HG03108 (cell line): ENCODE measurements at regions not wholly inside any gene's neighbourhood (a gene's known extent, or its start where the extent isn't known, plus 50 kb on each side); places are given as distances from the start of the nearest gene placed in this dataset.

Experiments
- ATAC-seq: cut with Tn5 transposase; IDR thresholded peaks from one replicate; pipeline ENCODE4 v1.9.1; 2021; ENCODE audit warnings: moderate library complexity; ENCODE audit not compliant: unreplicated experiment

GRCh38 chr7:89887489-89887888 is 266.8 kb upstream of the STEAP1 start:
- no peak for ATAC-seq

DNA sequence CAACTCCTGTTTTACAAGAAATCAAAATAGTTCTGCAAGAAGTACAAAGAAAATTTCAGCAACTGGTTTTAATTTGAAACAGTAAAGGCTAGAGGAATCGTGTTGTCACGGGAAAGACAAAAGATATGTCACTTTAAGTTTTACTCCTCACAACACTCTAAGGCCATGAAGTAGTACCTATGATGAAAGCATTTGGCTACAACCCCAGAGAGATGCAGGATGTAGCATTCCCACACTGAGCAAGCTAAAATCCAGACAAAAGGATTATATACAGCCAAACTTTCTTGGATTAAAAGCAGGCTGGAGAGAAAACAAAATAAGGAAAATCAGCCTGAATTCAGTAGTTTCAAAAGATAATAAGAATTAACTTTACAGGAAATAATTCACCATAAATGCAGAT is 245.5 kb upstream of the STEAP1 start:
- ATAC-seq = no peak

GRCh38 chr7:89914711-89915110 is 239.6 kb upstream of the STEAP1 start:
- no peak for ATAC-seq

- no peak for ATAC-seq
Measured at GRCh38 chr7:89926194-89926593, 228.1 kb upstream of the STEAP1 start.

DNA sequence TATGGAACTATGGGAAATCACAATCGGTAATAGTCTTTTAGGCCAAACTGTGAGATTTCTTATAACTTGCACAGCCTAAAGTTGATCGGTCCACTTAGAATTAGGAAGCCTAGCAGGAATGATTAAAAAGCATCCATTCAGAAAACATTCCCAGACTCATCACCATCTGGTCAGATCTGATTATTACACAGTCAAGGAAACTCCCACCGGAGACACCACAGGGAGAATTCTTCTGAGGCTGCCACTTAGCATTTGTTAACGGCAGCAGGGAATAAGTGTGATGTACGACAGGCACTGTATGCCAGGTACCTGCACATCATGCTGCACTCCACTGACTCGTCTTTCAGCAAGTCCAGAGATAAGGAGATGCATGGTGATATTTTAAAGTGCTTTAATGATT is 227.6 kb upstream of the STEAP1 start:
- ATAC-seq = no peak

- ATAC-seq = no peak
Measured at GRCh38 chr7:89927762-89928161, 226.5 kb upstream of the STEAP1 start.

DNA sequence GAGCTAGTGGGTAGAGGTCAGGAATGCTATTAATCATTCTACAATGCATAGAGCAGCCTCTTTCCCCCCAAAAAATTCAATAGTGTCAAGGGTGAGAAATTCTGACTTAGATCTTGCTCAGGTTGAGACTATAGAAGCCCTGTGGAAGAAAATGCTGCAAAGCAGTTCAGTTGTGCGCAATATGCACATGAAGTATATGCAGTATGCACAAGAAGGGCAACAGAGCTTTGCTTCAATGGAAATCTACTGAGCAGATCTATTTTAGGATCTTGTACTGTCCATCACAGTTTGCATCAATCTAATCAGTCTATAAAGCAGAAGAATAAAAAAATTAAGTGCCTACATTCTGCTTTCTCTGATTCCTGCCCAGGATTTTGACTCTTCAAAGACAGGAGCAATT is 225.8 kb upstream of the STEAP1 start:
- no peak for ATAC-seq

GRCh38 chr7:89934101-89934500 is 220.2 kb upstream of the STEAP1 start:
- ATAC-seq = no peak

DNA sequence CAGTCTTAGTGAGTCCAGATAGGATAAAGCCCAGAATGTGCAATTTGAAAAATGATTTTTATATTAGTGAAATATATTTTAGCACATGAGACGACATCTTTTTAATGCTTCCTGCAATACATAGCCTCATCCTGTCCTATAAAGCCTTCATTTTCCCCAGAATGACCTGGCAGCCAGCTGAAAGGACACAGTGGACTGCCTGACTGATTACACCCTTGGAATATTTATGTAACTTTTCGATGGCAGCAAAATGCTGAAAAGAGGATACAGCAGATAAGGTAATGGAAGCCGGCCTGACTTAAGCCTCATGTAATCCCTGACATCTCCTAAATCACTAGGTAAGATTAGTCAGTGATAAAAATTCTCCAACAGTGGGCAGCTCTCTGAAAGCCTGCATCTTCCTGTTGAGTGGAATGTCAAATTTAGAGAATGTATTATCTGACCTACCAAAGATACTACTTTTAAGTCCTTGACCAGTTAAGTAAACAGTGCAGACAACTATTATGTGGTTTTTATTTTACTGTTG is 210.7 kb upstream of the STEAP1 start:
- ATAC-seq = no peak

- no peak for ATAC-seq
Measured at GRCh38 chr7:89958525-89959068, 195.7 kb upstream of the STEAP1 start.

GRCh38 chr7:89966067-89966664 is 188.1 kb upstream of the STEAP1 start:
- no peak for ATAC-seq

- ATAC-seq = no peak
Measured at GRCh38 chr7:89975577-89975976, 178.7 kb upstream of the STEAP1 start.

DNA sequence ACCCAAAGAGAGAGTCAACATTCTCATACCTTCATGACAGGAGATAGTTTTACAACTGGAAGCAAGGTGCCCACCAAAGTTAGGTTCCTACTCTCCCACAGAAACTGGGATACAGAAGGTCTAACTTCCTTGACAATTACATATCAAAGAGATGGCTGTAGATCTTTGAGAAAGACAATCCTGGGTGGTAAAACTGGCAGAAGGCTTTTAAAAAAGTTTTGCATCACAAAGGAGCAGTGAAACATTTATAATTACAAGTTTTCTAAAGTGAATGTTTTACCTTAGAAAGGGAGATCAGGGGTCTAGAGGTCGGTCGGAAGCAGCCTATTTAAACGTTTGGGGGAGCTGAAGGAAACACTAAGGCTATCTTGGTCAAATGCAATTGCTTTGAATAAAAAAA is 166.6 kb upstream of the STEAP1 start:
- no peak for ATAC-seq

GRCh38 chr7:89988074-89988473 is 166.2 kb upstream of the STEAP1 start:
- no peak for ATAC-seq

DNA sequence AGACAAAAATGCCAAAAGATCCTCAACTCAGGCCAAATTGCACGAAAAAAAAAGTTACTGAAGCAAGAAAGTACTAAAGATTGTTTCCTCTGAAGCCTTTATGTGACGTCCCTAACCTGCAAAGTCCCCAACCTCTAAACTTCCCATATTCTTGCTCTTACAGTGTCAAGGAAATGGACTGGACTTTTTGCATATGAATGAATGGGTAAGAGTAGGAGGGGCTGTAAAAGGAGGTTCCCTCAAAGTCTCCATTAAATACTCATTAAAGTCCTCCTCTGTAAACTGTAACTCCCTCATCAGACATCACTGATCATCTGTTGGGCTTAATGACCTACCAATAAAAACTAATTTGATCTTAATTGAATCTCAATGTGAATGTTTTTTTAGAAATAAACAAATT is 164.8 kb upstream of the STEAP1 start:
- no peak for ATAC-seq

DNA sequence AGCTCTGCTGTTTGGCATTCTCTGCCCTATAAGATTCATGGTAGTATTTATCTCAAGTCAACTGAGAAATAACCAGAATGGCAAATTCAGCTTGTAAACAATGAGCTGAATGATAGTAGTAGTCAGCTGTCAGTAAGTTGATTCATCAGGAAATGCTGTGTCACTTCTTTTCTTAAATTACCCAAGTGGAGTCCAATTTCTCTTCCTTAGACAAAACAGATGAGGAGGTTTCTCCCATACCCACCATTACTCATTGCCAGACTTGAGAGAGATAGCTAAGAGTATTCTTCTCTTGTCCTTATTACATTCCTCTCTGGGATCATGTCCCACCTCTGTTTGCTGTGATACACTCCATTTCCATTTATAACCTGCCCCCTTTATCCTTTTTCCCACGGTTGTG is 159.8 kb upstream of the STEAP1 start:
- ATAC-seq = no peak

DNA sequence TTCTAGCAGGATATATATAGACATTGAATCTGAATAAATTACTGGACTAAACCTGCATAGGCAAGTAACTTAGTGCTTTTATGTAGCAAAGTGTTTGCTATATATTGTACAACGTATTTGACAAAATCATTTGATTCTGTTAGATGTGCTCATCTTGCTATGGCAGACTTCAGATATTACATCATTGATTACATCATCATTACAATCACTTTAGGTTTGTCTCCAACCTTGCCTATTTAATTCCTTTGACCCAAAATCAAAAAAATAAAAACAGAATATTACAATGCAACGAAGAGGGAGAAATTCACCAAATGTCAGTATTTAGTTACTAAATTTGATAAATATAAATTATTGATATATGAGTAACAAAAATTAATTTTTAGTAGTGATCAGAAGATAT is 155.7 kb upstream of the STEAP1 start:
- ATAC-seq = no peak

DNA sequence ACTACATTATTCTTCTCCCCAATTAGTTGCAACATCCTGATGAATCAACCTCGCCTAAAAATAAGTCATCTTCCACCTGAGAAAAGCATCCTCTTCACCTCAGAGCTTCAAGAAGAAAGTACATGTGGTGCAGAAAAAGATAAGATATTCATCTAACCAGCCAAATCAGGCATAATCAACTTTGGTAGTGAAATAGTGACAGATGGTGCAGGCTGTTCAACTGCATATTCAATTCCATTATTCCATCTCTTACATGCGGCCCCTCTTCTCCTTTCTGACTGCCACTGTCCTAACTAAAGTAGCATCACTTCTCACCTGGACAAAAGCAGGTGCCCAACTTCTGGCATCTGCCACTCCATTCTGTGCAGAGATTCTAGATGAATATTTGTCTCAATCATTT is 148.4 kb upstream of the STEAP1 start:
- no peak for ATAC-seq

DNA sequence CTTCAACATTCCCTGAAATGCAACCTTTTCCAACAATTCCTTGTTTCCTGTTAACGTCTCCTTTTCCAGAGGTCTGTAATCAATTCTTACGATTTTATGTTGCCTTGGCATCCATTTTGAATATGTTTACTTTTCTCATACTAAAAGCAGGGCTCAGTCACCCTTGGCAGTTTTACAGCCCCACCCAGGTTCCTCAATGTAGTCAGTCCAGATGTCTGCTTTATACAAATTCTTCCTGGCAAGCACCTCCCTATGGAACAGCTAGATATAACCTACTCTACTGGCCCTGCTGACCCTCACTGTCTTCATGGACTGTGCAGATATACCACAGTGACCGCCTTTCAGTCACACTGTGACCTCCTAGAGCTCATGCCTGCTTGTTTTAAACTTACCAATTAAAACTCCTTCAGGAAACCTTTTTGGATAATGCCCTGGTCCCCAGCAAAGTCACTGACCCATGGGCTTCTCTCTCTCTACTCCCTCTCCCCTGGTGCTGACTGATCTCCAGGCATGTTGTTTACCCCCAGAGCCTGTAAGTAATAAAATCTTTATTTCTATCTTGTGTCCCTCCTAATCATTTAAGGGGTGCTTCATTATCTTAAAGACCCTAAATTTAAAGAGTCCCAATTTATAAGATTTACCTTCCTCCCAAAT is 147.1 kb upstream of the STEAP1 start:
- no peak for ATAC-seq

GRCh38 chr7:90007831-90008230 is 146.4 kb upstream of the STEAP1 start:
- ATAC-seq = no peak

DNA sequence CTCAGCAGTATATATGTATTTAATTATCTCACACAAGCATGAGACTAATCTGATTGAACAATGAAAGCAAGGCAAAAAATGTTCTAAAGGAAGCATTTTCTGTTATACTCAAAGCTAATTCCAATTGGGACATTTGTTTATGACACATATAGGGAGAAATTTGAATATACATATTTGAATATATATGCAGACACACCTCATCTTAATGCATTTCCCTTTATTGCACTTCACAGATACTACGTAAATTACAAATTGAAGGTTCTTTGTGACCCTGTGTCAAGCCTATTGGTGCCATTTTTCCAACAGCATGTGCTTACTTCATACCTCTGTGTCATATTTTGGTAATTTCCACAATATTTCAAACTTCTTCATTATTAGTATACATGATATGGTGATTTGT is 132.1 kb upstream of the STEAP1 start:
- no peak for ATAC-seq

DNA sequence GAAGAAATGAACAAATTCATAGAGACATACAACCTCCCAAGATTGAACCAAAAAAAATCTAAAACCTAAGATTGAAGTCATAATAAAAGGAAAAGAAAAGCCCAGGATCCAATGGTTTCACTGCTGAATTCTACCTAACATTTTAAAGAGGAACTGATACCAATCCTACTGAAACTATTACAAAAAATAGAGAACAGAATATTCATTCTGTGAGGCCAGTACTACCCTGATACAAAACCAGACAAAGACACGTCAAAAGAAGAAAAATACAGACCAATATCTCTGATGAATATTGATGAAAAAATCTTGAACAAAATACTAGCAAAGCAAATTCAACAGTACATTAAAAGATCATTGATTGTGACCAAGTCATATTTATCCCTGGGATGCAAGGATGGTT is 128.5 kb upstream of the STEAP1 start:
- ATAC-seq = no peak

DNA sequence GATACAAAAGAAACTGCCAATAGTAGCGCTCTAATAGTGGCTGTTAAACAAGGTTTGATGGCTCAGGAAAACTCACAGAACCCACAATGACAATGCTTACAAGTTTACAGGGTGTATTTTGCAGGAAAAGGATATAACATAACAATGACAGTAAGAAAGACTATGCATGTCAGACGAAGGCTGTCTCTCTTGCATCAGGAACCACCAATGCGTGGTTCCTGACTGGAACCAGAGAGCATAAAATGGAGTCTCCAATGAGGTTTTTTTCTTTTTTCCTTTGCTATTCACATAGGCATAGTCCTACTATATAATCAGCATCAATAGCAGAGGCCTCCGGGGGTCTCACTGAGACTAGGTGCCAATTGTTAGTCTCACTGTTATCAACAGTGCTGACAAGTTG is 120.4 kb upstream of the STEAP1 start:
- ATAC-seq = no peak
